K562 (cell line): ENCODE measurements at regions not wholly inside any gene's neighbourhood (a gene's known extent, or its start where the extent isn't known, plus 50 kb on each side); places are given as distances from the start of the nearest gene placed in this dataset.

Experiments
- ATAC-seq: fragments of 200-7000 bp; cut with Tn5 transposase; 3 replicates; pipeline ENCODE4 v1.9.1; 2020; ENCODE audit warnings: moderate library complexity
- BruUV-seq: library from RNA; stranded (reverse); fragments of 400-500 nt; replicated peaks from 2 replicates; lab custom pipeline; 2021; lab: Mats Ljungman, UMichigan
- CTCF ChIA-PET: fragments of 300-600 bp; formaldehyde crosslinking; extraction: SDS; loops from one replicate; lab custom pipeline; 2021; ENCODE audit warnings: low intra/inter-chr PET ratio; lab: Yijun Ruan, JAX
- POLR2A ChIA-PET: fragments of 300-600, 350-650 bp; sonication (Branson Sonifier 250); formaldehyde crosslinking; extraction: SDS; loops from one replicate; lab custom pipeline; 2021; ENCODE audit warnings: antibody characterized with exemption, inconsistent platforms; lab: Yijun Ruan, JAX
- DNase-seq, 4 experiments: peaks; one replicate each; pipeline versions ENCODE4 v3.0.0 to v3.0.0-alpha.2; 2011 to 2018; ENCODE audit warnings: low spot score in 3 of 4, mixed read lengths in 3 of 4; ENCODE audit errors: extremely low read depth in 1 of 4
- FAIRE-seq: peaks from 2 replicates; lab custom pipeline; 2011; peaks lifted over from hg19 to GRCh38; lab: Jason Lieb, UNC
- H2AFZ ChIP-seq: 2 replicates; pipeline ENCODE4 v1.6.0; 2011; ENCODE audit warnings: low read depth, low read length, control low read depth, inconsistent platforms
- H3K27ac ChIP-seq: fragments of 200-600 bp; 3 replicates; pipeline ENCODE4 v1.8.0; 2011; ENCODE audit warnings: low read depth, mild to moderate bottlenecking, control low read depth, inconsistent platforms, low read length, moderate library complexity, mixed read lengths; ENCODE audit errors: extremely low read depth
- H3K27me3 ChIP-seq, 2 experiments: fragments of 300-600 bp in 1 of 2; 2 replicates in 1 of 2; 3 replicates in 1 of 2; pipeline versions ENCODE4 v1.6.0 to v1.8.0; 2011; ENCODE audit warnings: inconsistent platforms in 2 of 2, low read length in 2 of 2, mild to moderate bottlenecking in 1 of 2, mixed read lengths in 1 of 2, moderate library complexity in 1 of 2; ENCODE audit not compliant: control insufficient read depth in 2 of 2, insufficient read depth in 2 of 2
- H3K36me3 ChIP-seq: fragments of 300-600 bp; 3 replicates; pipeline ENCODE4 v1.8.0; 2011; ENCODE audit warnings: mild to moderate bottlenecking, low read length, inconsistent platforms; ENCODE audit not compliant: control insufficient read depth, insufficient read depth
- H3K4me1 ChIP-seq, 2 experiments: fragments of 200-600 bp in 1 of 2; replicated peaks in 1 of 2; 2 replicates in 1 of 2; 3 replicates in 1 of 2; pipeline versions ENCODE4 v1.5.1 to v1.8.0; 2011; ENCODE audit warnings: inconsistent platforms in 2 of 2, low read length in 2 of 2, mild to moderate bottlenecking in 1 of 2, mixed read lengths in 1 of 2, moderate library complexity in 1 of 2; ENCODE audit not compliant: control insufficient read depth in 2 of 2, insufficient read depth in 2 of 2
- H3K4me2 ChIP-seq: 2 replicates; pipeline ENCODE4 v1.6.1; 2011; ENCODE audit warnings: low read length, control low read depth, inconsistent platforms, mixed read lengths; ENCODE audit not compliant: insufficient read depth
- H3K4me3 ChIP-seq: fragments of 200-600 bp; sonication (generic), shearing (Covaris generic); 2 replicates; pipeline ENCODE4 v1.5.1; 2016; ENCODE audit warnings: control low read depth, inconsistent platforms
- H3K79me2 ChIP-seq: fragments of 200-600 bp; 3 replicates; pipeline ENCODE4 v1.8.0; 2011; ENCODE audit warnings: low read length, inconsistent platforms; ENCODE audit not compliant: control insufficient read depth, insufficient read depth
- H3K9ac ChIP-seq, 2 experiments: 2 replicates each; pipeline versions ENCODE4 v1.6.0 to v1.6.1; 2011; ENCODE audit warnings: low read depth in 2 of 2, low read length in 2 of 2, control low read depth in 1 of 2, inconsistent platforms in 1 of 2, mild to moderate bottlenecking in 1 of 2, mixed read lengths in 1 of 2; ENCODE audit not compliant: insufficient read depth in 1 of 2
- H3K9me1 ChIP-seq: one replicate; pipeline ENCODE4 v1.6.0; 2011; ENCODE audit warnings: inconsistent platforms, mild to moderate bottlenecking, low read length, moderate library complexity; ENCODE audit not compliant: control insufficient read depth, insufficient read depth
- H3K9me3 ChIP-seq: replicated peaks from 2 replicates; pipeline ENCODE4 v1.5.1; 2011; ENCODE audit warnings: low read depth, low read length, inconsistent platforms; ENCODE audit not compliant: control insufficient read depth, insufficient read depth
- H4K20me1 ChIP-seq: replicated peaks from 2 replicates; pipeline ENCODE4 v1.6.1; 2011; ENCODE audit warnings: low read length, inconsistent platforms, mixed read lengths; ENCODE audit not compliant: control insufficient read depth, insufficient read depth
- CBFB ChIP-seq: sonication (generic); formaldehyde crosslinking; IDR thresholded peaks from 2 replicates; pipeline ENCODE4 v1.4.0; 2020; ENCODE audit warnings: mild to moderate bottlenecking, missing genetic modification reagents
- FOXK1 ChIP-seq: sonication (generic); formaldehyde crosslinking; IDR thresholded peaks from 2 replicates; pipeline ENCODE4 v1.8.0; 2022; ENCODE audit warnings: missing genetic modification reagents, mild to moderate bottlenecking, borderline replicate concordance
- GTF2A2 ChIP-seq: IDR thresholded peaks from 2 replicates; pipeline ENCODE4 v1.6.1; 2016; ENCODE audit warnings: mild to moderate bottlenecking, missing genetic modification characterization, missing compliant biosample characterization
- HDAC3 ChIP-seq: fragments of 450-650 bp; IDR thresholded peaks from 2 replicates; pipeline ENCODE4 v1.6.1; 2018; ENCODE audit warnings: borderline replicate concordance, mild to moderate bottlenecking, moderate library complexity; ENCODE audit not compliant: partially characterized antibody
- JUNB ChIP-seq: fragments of 450-650 bp; formaldehyde crosslinking; conservative IDR thresholded peaks from 2 replicates; pipeline ENCODE4 v1.4.0; 2020; ENCODE audit warnings: mild to moderate bottlenecking
- JUND ChIP-seq, 2 experiments: IDR thresholded peaks; 2 replicates in 1 of 2; 3 replicates in 1 of 2; pipeline ENCODE4 v1.6.1; 2011; ENCODE audit warnings: borderline replicate concordance in 2 of 2, low read depth in 2 of 2, low read length in 2 of 2, improper control_type of control experiment in 1 of 2, missing biosample characterization in 1 of 2, missing genetic modification characterization in 1 of 2, missing genetic modification reagents in 1 of 2
- KHSRP ChIP-seq: fragments of 450-650 bp; IDR thresholded peaks from 2 replicates; pipeline ENCODE4 v1.6.1; 2017
- MTA2 ChIP-seq: fragments of 450-650 bp; IDR thresholded peaks from 2 replicates; pipeline ENCODE4 v1.6.1; 2016; ENCODE audit warnings: low read depth
- PHF20 ChIP-seq: fragments of 450-650 bp; IDR thresholded peaks from 2 replicates; pipeline ENCODE4 v1.6.1; 2018; ENCODE audit not compliant: partially characterized antibody
- SAFB2 ChIP-seq: fragments of 200-400 bp; formaldehyde crosslinking; IDR thresholded peaks from 2 replicates; pipeline ENCODE4 v1.6.1; 2018; ENCODE audit warnings: borderline replicate concordance, low read length, low read depth, moderate library complexity; ENCODE audit not compliant: severe bottlenecking
- SP2 ChIP-seq: IDR thresholded peaks from 2 replicates; pipeline ENCODE4 v1.6.1; 2011; ENCODE audit warnings: mild to moderate bottlenecking, low read depth, low read length, moderate library complexity; ENCODE audit not compliant: poor library complexity, severe bottlenecking; ENCODE audit errors: extremely low read depth
- ZNF280A ChIP-seq: fragments of 450-650 bp; IDR thresholded peaks from 2 replicates; pipeline ENCODE4 v1.6.1; 2018; ENCODE audit warnings: mild to moderate bottlenecking, low read depth; ENCODE audit not compliant: partially characterized antibody
- ZNF311 ChIP-seq: fragments of 250-450 bp; sonication (Bioruptor Pico); IDR thresholded peaks from 2 replicates; pipeline ENCODE4 v1.4.0; 2020; ENCODE audit warnings: mild to moderate bottlenecking, moderate library complexity
- ZNF408 ChIP-seq: fragments of 250-450 bp; sonication (Bioruptor Pico); IDR thresholded peaks from 2 replicates; pipeline ENCODE4 v1.4.0; 2020; ENCODE audit warnings: low read depth, mild to moderate bottlenecking, moderate library complexity
- ZNF57 ChIP-seq: fragments of 450-650 bp; formaldehyde crosslinking; IDR thresholded peaks from 2 replicates; pipeline ENCODE4 v1.4.0; 2020; ENCODE audit warnings: mild to moderate bottlenecking, moderate library complexity
- WGBS: fragments of 100-300 bp; shearing (Covaris generic); methylation state at CpG from one replicate; pipeline ENCODE4 v1.1.6; 2016; ENCODE audit warnings: low coverage, mixed read lengths; ENCODE audit not compliant: insufficient coverage; ENCODE audit errors: missing lambda C conversion rate; 5-methylcytosine and 5-hydroxymethylcytosine counted together
- in situ Hi-C: fragments of 300-500 bp; cut with MboI; formaldehyde crosslinking; loops from 4 replicates; pipeline ENCODE4 v1.15.0; 2018; ENCODE audit warnings: inconsistent platforms, mixed read lengths
- intact Hi-C: fragments of 100-400 bp; cut with micrococcal nuclease; formaldehyde crosslinking; loops from 2 replicates; pipeline ENCODE4 v1.14.2; 2022

- CTCF ChIA-PET, result no interaction called here
- no peaks in the 10 kb centered on the region for H3K9me1 ChIP-seq
- no peak for FAIRE-seq
Observed at GRCh38 chr2:194616334-194616733, 1040.7 kb upstream of the SLC39A10 start.

More at GRCh38 chr2:194616334-194616733, 1040.7 kb upstream of the SLC39A10 start:
- no peak overlapping the region for H2AFZ ChIP-seq
- no peak overlapping the region for H3K4me2 ChIP-seq
- POLR2A ChIA-PET, result no interaction called here
- WGBS, result 0% methylated on average over 1 of the region's 1 CpG
- in situ Hi-C loops, result no loop called here
- intact Hi-C loops, result no loop called here
- TF ChIP-seq JUNB (no peak), ZNF57 (CRISPR knock-in tag) (no peak), SAFB2 (no peak), ZNF280A (no peak), GTF2A2 (tag) (no peak), HDAC3 (no peak), FOXK1 (CRISPR knock-in tag) (no peak), CBFB (no peak), PHF20 (no peak), JUND (IDR thresholded peaks at IDR 0.05; ENCODE audit: borderline replicate concordance, low read depth, low read length) (no peak), JUND (tag; IDR thresholded peaks at IDR 0.05; ENCODE audit: borderline replicate concordance, low read depth, low read length) (no peak), SP2 (no peak), KHSRP (no peak), ZNF408 (CRISPR knock-in tag) (no peak), MTA2 (no peak), ZNF311 (no peak)
- no peak overlapping the region for H3K9ac ChIP-seq
- no peaks in the 10 kb centered on the region for H4K20me1 ChIP-seq
- no TSS peak for BruUV-seq
- H3K27ac ChIP-seq, result no peak overlapping the region
- no peak for DNase-seq
- H3K36me3 ChIP-seq, result no peaks in the 10 kb centered on the region
- no peaks in the 10 kb centered on the region for H3K4me1 ChIP-seq
- H3K9me3 ChIP-seq, result no peaks in the 10 kb centered on the region
- no peak for ATAC-seq
- no peak overlapping the region for H3K4me3 ChIP-seq
- H3K79me2 ChIP-seq, result no peaks in the 10 kb centered on the region
- no peaks in the 10 kb centered on the region for H3K27me3 ChIP-seq
